H1 (cell line): ENCODE measurements at regions not wholly inside any gene's neighbourhood (a gene's known extent, or its start where the extent isn't known, plus 50 kb on each side); places are given as distances from the start of the nearest gene placed in this dataset.

Source experiments
- CTCF ChIA-PET: fragments of 300-600 bp; sonication (Branson Sonifier 250); formaldehyde crosslinking; loops from one replicate; lab custom pipeline; 2021; ENCODE audit not compliant: partially characterized antibody; lab: Charles Lee
- POLR2A ChIA-PET: fragments of 300-600 bp; sonication (Branson Sonifier 250); formaldehyde crosslinking; loops from one replicate; lab custom pipeline; 2021; ENCODE audit warnings: inconsistent platforms; ENCODE audit not compliant: partially characterized antibody; lab: Charles Lee
- DNase-seq, 2 experiments: peaks; one replicate each; pipeline versions ENCODE4 v3.0.0 to v3.0.0-alpha.2; 2010 to 2022; ENCODE audit warnings: low spot score in 2 of 2, low read depth in 1 of 2, mixed read lengths in 1 of 2
- FAIRE-seq: peaks from 2 replicates; lab custom pipeline; 2011; peaks lifted over from hg19 to GRCh38; lab: Jason Lieb, UNC
- H2AFZ ChIP-seq: 2 replicates; pipeline ENCODE4 v1.8.1; 2012; ENCODE audit warnings: low read length, inconsistent platforms
- H2AK5ac ChIP-seq: 2 replicates; pipeline ENCODE4 v1.6.1; 2013; ENCODE audit warnings: low read depth, low read length
- H2BK120ac ChIP-seq: replicated peaks from 2 replicates; pipeline ENCODE3; 2013; ENCODE audit warnings: low read depth, low read length, inconsistent platforms
- H2BK12ac ChIP-seq: 2 replicates; pipeline ENCODE4 v1.6.1; 2013; ENCODE audit warnings: low read depth, low read length
- H2BK15ac ChIP-seq: 2 replicates; pipeline ENCODE4 v1.6.1; 2013; ENCODE audit warnings: low read length
- H2BK20ac ChIP-seq: 2 replicates; pipeline ENCODE4 v1.6.1; 2013; ENCODE audit warnings: low read length
- H2BK5ac ChIP-seq: 2 replicates; pipeline ENCODE4 v1.6.1; 2013; ENCODE audit warnings: low read depth, low read length
- H3K14ac ChIP-seq: 2 replicates; pipeline ENCODE4 v1.6.1; 2013; ENCODE audit warnings: inconsistent platforms; ENCODE audit not compliant: insufficient read length
- H3K18ac ChIP-seq: 2 replicates; pipeline ENCODE4 v1.6.1; 2013; ENCODE audit warnings: low read length; ENCODE audit errors: extremely low read depth
- H3K23ac ChIP-seq: 2 replicates; pipeline ENCODE4 v1.6.1; 2013; ENCODE audit warnings: inconsistent platforms; ENCODE audit not compliant: insufficient read length
- H3K23me2 ChIP-seq: 2 replicates; pipeline ENCODE4 v1.6.1; 2013; ENCODE audit warnings: low read depth, low read length
- H3K27ac ChIP-seq: 2 replicates; pipeline ENCODE4 v1.6.1; 2011; ENCODE audit warnings: low read depth, low read length, inconsistent platforms
- H3K27me3 ChIP-seq, 4 experiments: replicated peaks in 1 of 4; 1 replicate in 1 of 4; 2 replicates in 3 of 4; pipeline versions ENCODE4 v1.6.1 to v1.8.1; 2011 to 2013; ENCODE audit warnings: low read length in 3 of 4, mild to moderate bottlenecking in 3 of 4, inconsistent platforms in 2 of 4, mixed read lengths in 2 of 4, moderate library complexity in 1 of 4; ENCODE audit not compliant: control insufficient read depth in 3 of 4, insufficient read depth in 3 of 4; ENCODE audit errors: extremely low read depth in 1 of 4
- H3K36me3 ChIP-seq, 4 experiments: 2 replicates each; pipeline versions ENCODE4 v1.6.1 to v1.8.1; 2011 to 2013; ENCODE audit warnings: mild to moderate bottlenecking in 4 of 4, low read length in 3 of 4, moderate library complexity in 2 of 4, control low read depth in 1 of 4, inconsistent platforms in 1 of 4; ENCODE audit not compliant: insufficient read depth in 4 of 4, control insufficient read depth in 2 of 4
- H3K4ac ChIP-seq: replicated peaks from 2 replicates; pipeline ENCODE3; 2013; ENCODE audit warnings: low read length, low read depth, mixed read lengths, inconsistent platforms; ENCODE audit not compliant: insufficient read length
- H3K4me1 ChIP-seq, 4 experiments: replicated peaks in 1 of 4; 1 replicate in 1 of 4; 2 replicates in 3 of 4; pipeline versions ENCODE4 v1.6.1 to v1.8.1; 2011 to 2013; ENCODE audit warnings: low read length in 3 of 4, inconsistent platforms in 2 of 4, mixed read lengths in 1 of 4; ENCODE audit not compliant: insufficient read depth in 4 of 4, control insufficient read depth in 3 of 4
- H3K4me2 ChIP-seq, 2 experiments: 2 replicates each; pipeline versions ENCODE4 v1.6.1 to v1.8.1; 2011 to 2013; ENCODE audit warnings: low read depth in 2 of 2, low read length in 2 of 2, control low read depth in 1 of 2, inconsistent platforms in 1 of 2, mild to moderate bottlenecking in 1 of 2; ENCODE audit not compliant: insufficient read depth in 1 of 2
- H3K4me3 ChIP-seq, 4 experiments: fragments of 200-600, 300-600 bp in 1 of 4; sonication (generic), shearing (Covaris generic), sonication (Bioruptor Twin) in 1 of 4; 2 replicates each; pipeline versions ENCODE4 v1.5.1 to v1.8.1; 2011 to 2016; ENCODE audit warnings: low read length in 4 of 4, low read depth in 3 of 4, control low read depth in 2 of 4, inconsistent platforms in 2 of 4, mild to moderate bottlenecking in 2 of 4, mixed read lengths in 1 of 4, moderate library complexity in 1 of 4; ENCODE audit not compliant: insufficient read depth in 2 of 4; ENCODE audit errors: extremely low read depth in 1 of 4
- H3K56ac ChIP-seq: replicated peaks from 2 replicates; pipeline ENCODE3; 2013; ENCODE audit warnings: low read depth, mild to moderate bottlenecking, mixed read lengths, low read length, inconsistent platforms; ENCODE audit not compliant: insufficient read length
- H3K79me1 ChIP-seq: 2 replicates; pipeline ENCODE4 v1.6.1; 2013; ENCODE audit warnings: low read depth, low read length, control low read depth
- H3K79me2 ChIP-seq, 2 experiments: 2 replicates each; pipeline versions ENCODE4 v1.6.1 to v1.8.1; 2012 to 2013; ENCODE audit warnings: low read length in 2 of 2, mild to moderate bottlenecking in 2 of 2, inconsistent platforms in 1 of 2; ENCODE audit not compliant: insufficient read depth in 2 of 2, control insufficient read depth in 1 of 2
- H3K9ac ChIP-seq, 4 experiments: replicated peaks in 1 of 4; 1 replicate in 1 of 4; 2 replicates in 3 of 4; pipeline versions ENCODE4 v1.6.1 to v1.8.1; 2011 to 2013; ENCODE audit warnings: low read depth in 3 of 4, low read length in 3 of 4, control low read depth in 2 of 4, mild to moderate bottlenecking in 2 of 4, moderate library complexity in 2 of 4, inconsistent platforms in 1 of 4; ENCODE audit errors: extremely low read depth in 1 of 4
- H3K9me3 ChIP-seq, 2 experiments: 2 replicates each; pipeline versions ENCODE4 v1.6.1 to v1.8.1; 2012 to 2013; ENCODE audit warnings: mild to moderate bottlenecking in 2 of 2, moderate library complexity in 2 of 2, control low read depth in 1 of 2, inconsistent platforms in 1 of 2, low read depth in 1 of 2, low read length in 1 of 2, mixed read lengths in 1 of 2; ENCODE audit not compliant: insufficient read depth in 2 of 2
- H4K20me1 ChIP-seq, 2 experiments: replicated peaks in 1 of 2; 2 replicates each; pipeline versions ENCODE3 to v1.8.1; 2011 to 2013; ENCODE audit warnings: inconsistent platforms in 2 of 2, low read length in 2 of 2, mild to moderate bottlenecking in 1 of 2; ENCODE audit not compliant: insufficient read depth in 2 of 2, control insufficient read depth in 1 of 2
- H4K5ac ChIP-seq: 2 replicates; pipeline ENCODE4 v1.6.1; 2013; ENCODE audit warnings: low read length, low read depth, mixed read lengths, inconsistent platforms; ENCODE audit not compliant: insufficient read length
- H4K8ac ChIP-seq: 2 replicates; pipeline ENCODE4 v1.8.0; 2013; ENCODE audit warnings: mild to moderate bottlenecking, moderate library complexity, low read length, inconsistent platforms; ENCODE audit not compliant: insufficient read depth; ENCODE audit errors: extremely low read depth
- H4K91ac ChIP-seq: replicated peaks from 2 replicates; pipeline ENCODE3; 2013; ENCODE audit warnings: low read length, mixed read lengths, inconsistent platforms; ENCODE audit not compliant: insufficient read length
- BCL11A ChIP-seq, 2 experiments: IDR thresholded peaks; one replicate each; pipeline ENCODE4 v1.6.1; 2011; ENCODE audit warnings: low read depth in 2 of 2, low read length in 2 of 2, mild to moderate bottlenecking in 2 of 2
- KDM4A ChIP-seq: IDR thresholded peaks from one replicate; pipeline ENCODE4 v1.7.1; 2012; ENCODE audit warnings: low read depth, mild to moderate bottlenecking, moderate library complexity, low read length, inconsistent platforms; ENCODE audit not compliant: severe bottlenecking
- RFX5 ChIP-seq: IDR thresholded peaks from 2 replicates; pipeline ENCODE4 v1.6.1; 2011; ENCODE audit warnings: low read depth, low read length, improper control_type of control experiment, borderline replicate concordance
- RNF2 ChIP-seq: fragments of 200-900, 300-1000 bp; sonication (generic); IDR thresholded peaks from 2 replicates; pipeline ENCODE4 v1.7.1; 2016; ENCODE audit warnings: borderline replicate concordance, low read depth, mild to moderate bottlenecking, antibody characterized with exemption, low read length; ENCODE audit not compliant: poor library complexity, severe bottlenecking; ENCODE audit errors: missing control alignments
- RXRA ChIP-seq: IDR thresholded peaks from 2 replicates; pipeline ENCODE4 v1.6.1; 2011; ENCODE audit warnings: low read depth, mild to moderate bottlenecking, low read length, moderate library complexity; ENCODE audit not compliant: insufficient read depth
- SP2 ChIP-seq: IDR thresholded peaks from 2 replicates; pipeline ENCODE4 v1.6.1; 2012; ENCODE audit warnings: mild to moderate bottlenecking, low read length, inconsistent platforms
- SUZ12 ChIP-seq: fragments of 200-600 bp; sonication (generic); IDR thresholded peaks from 2 replicates; pipeline ENCODE4 v1.6.1; 2012; ENCODE audit warnings: mild to moderate bottlenecking, inconsistent platforms, low read length, moderate library complexity, mixed read lengths
- TCF12 ChIP-seq: IDR thresholded peaks from 2 replicates; pipeline ENCODE4 v1.6.1; 2011; ENCODE audit warnings: low read depth, mild to moderate bottlenecking, low read length
- TEAD4 ChIP-seq: IDR thresholded peaks from 2 replicates; pipeline ENCODE4 v1.6.1; 2012; ENCODE audit warnings: low read depth, low read length, inconsistent platforms, mixed read lengths
- YY1 ChIP-seq: IDR thresholded peaks from 2 replicates; pipeline ENCODE4 v1.6.1; 2011; ENCODE audit warnings: low read depth, mild to moderate bottlenecking, low read length
- WGBS, 2 experiments: shearing (Covaris generic) in 1 of 2; methylation state at CpG; one replicate each; pipeline versions ENCODE4 v1.1.6 to v1.1.7; 2013 to 2015; ENCODE audit warnings: low lambda C conversion rate in 2 of 2, mixed read lengths in 2 of 2, inconsistent platforms in 1 of 2, low coverage in 1 of 2, missing lambda C conversion rate in 1 of 2; ENCODE audit not compliant: insufficient replicate concordance in 2 of 2, insufficient coverage in 1 of 2, insufficient read length in 1 of 2; ENCODE audit errors: extremely low coverage in 1 of 2, missing lambda C conversion rate in 1 of 2; 5-methylcytosine and 5-hydroxymethylcytosine counted together

DNA sequence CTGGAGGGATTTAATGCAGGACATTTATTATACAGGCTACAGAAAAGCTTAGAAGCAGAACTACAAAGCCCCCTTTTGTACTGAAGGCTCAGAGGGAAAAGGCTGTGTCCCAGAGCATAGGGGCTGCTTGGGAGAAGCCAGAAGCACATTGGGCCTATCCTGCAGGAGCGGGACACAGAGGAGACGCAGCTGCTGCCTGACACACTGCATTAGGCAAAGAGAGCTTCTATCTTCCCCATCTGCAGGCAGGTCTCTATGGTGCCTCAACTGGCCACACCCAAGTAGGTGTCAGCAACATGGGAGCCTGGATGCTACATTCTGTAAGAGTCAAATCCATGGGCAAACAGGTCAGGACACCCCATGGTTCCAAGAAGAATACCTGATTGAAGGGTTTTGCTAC is 595.9 kb downstream of the AJAP1 start:
- H4K5ac ChIP-seq, result no peak overlapping the region
- no peak overlapping the region for H2BK120ac ChIP-seq
- no peaks in the 10 kb centered on the region for H3K79me2 ChIP-seq
- no peak for FAIRE-seq
- no peaks in the 10 kb centered on the region; the same call in 1 of the 2 replicates for H3K23me2 ChIP-seq
- no peak overlapping the region for H3K4me3 ChIP-seq
- H2BK20ac ChIP-seq, result no peak overlapping the region
- no peak for DNase-seq
- ChIA-PET CTCF (interaction anchor here (0.8 kb wide), 1 partner anchor 9 kb away, joined by 3 read pairs; no protein-coding TSS in a partner anchor), POLR2A (interaction anchor here (0.6 kb wide), 2 partner anchors 8 to 99 kb away, joined by 3 read pairs; no protein-coding TSS in a partner anchor)
- WGBS, 2 experiments, result 95% methylated on average over 2 of the region's 2 CpGs; no CpG with 5 or more reads in 1 of the 2 experiments
- no peak overlapping the region for H3K27ac ChIP-seq
- no peaks in the 10 kb centered on the region for H3K4me1 ChIP-seq
- no peak overlapping the region for H3K18ac ChIP-seq
- H3K14ac ChIP-seq, result no peak overlapping the region
- H2BK15ac ChIP-seq, result no peak overlapping the region
- H4K8ac ChIP-seq, result no peak overlapping the region
- H4K20me1 ChIP-seq, result no peaks in the 10 kb centered on the region
- no peak overlapping the region for H3K23ac ChIP-seq
- no peaks in the 10 kb centered on the region for H3K36me3 ChIP-seq
- H3K27me3 ChIP-seq, result no peaks in the 10 kb centered on the region; a peak in 1 of 7 replicates
- no peak overlapping the region for H3K9ac ChIP-seq
- TF ChIP-seq KDM4A (no peak), RNF2 (no peak), BCL11A (IDR thresholded peaks at IDR 0.05; ENCODE audit: low read depth in 2 of 2, low read length in 2 of 2) (no peak), TEAD4 (no peak), RFX5 (no peak), TCF12 (no peak), SUZ12 (no peak), RXRA (no peak), SP2 (no peak), YY1 (no peak)
- no peaks in the 10 kb centered on the region for H3K9me3 ChIP-seq
- H3K56ac ChIP-seq, result no peak overlapping the region
- H3K4ac ChIP-seq, result no peak overlapping the region
- H2BK12ac ChIP-seq, result no peak overlapping the region
- H3K79me1 ChIP-seq, result no peaks in the 10 kb centered on the region
- no peak overlapping the region for H2BK5ac ChIP-seq
- no peak overlapping the region for H2AK5ac ChIP-seq
- no peak overlapping the region for H4K91ac ChIP-seq
- no peak overlapping the region for H2AFZ ChIP-seq
- no peak overlapping the region for H3K4me2 ChIP-seq
